ENCODE measurements at regions not wholly inside any gene's neighbourhood (a gene's known extent, or its start where the extent isn't known, plus 50 kb on each side); places are given as distances from the start of the nearest gene placed in this dataset.

GRCh38 chr2:136167721-136168475, 49.9 kb upstream of the CXCR4 start:
- DNase-seq: no peak
